Suprapubic skin (tissue), 4 donors: ENCODE measurements at regions not wholly inside any gene's neighbourhood (a gene's known extent, or its start where the extent isn't known, plus 50 kb on each side); places are given as distances from the start of the nearest gene placed in this dataset.

Experiments used
- DNase-seq, 2 donors: peaks; one replicate each; pipeline ENCODE4 v3.0.0-alpha.2; 2019; ENCODE audit warnings: low spot score in 2 of 2
- H3K27ac ChIP-seq: fragments of 200-600 bp; sonication (generic); one replicate; pipeline ENCODE4 v1.5.1; 2019
- H3K27me3 ChIP-seq: fragments of 200-600 bp; sonication (generic); one replicate; pipeline ENCODE4 v1.5.1; 2019
- H3K36me3 ChIP-seq: fragments of 200-600 bp; sonication (generic); one replicate; pipeline ENCODE4 v1.5.1; 2019
- H3K4me1 ChIP-seq: fragments of 200-600 bp; sonication (generic); one replicate; pipeline ENCODE4 v1.5.1; 2019
- H3K4me3 ChIP-seq: fragments of 200-600 bp; sonication (generic); one replicate; pipeline ENCODE4 v1.5.1; 2019; ENCODE audit warnings: mild to moderate bottlenecking
- H3K9me3 ChIP-seq: fragments of 200-600 bp; sonication (generic); one replicate; pipeline ENCODE4 v1.5.1; 2019
- CTCF ChIP-seq, 2 donors: fragments of 200-600 bp in 1 of 2; fragments of 450-650 bp in 1 of 2; sonication (generic) in 1 of 2; IDR thresholded peaks; one replicate each; pipeline ENCODE4 v1.5.1; 2016 to 2019; ENCODE audit warnings: antibody characterized with exemption in 2 of 2, mild to moderate bottlenecking in 1 of 2, moderate library complexity in 1 of 2
- EP300 ChIP-seq: sonication (generic); formaldehyde crosslinking; IDR thresholded peaks from one replicate; pipeline ENCODE4 v1.6.1; 2017; ENCODE audit warnings: antibody characterized with exemption
- POLR2A ChIP-seq, 2 donors: fragments of 450-650 bp; IDR thresholded peaks; one replicate each; pipeline ENCODE4 v1.6.1; 2017; ENCODE audit warnings: antibody characterized with exemption in 2 of 2, mild to moderate bottlenecking in 2 of 2, moderate library complexity in 2 of 2
- POLR2AphosphoS5 ChIP-seq, 3 donors: sonication (generic); formaldehyde crosslinking; IDR thresholded peaks; one replicate each; pipeline ENCODE4 v1.6.1; 2017; ENCODE audit warnings: antibody characterized with exemption in 3 of 3
- WGBS: methylation state at CpG from one replicate; pipeline ENCODE4 v1.1.5; 2018; 5-methylcytosine and 5-hydroxymethylcytosine counted together

- Histone ChIP-seq H3K27me3 (peaks cover 3% of the 10 kb centered on the region), H3K36me3 (no peaks in the 10 kb centered on the region), H3K4me1 (peaks cover 15% of the 10 kb centered on the region), H3K27ac (no peak overlapping the region), H3K4me3 (no peak overlapping the region), H3K9me3 (no peaks in the 10 kb centered on the region)
- no peak for DNase-seq
- WGBS, result 44% methylated on average over 4 of the region's 4 CpGs
- no peak for TF ChIP-seq EP300
- no peak for TF ChIP-seq POLR2A (IDR thresholded peaks at IDR 0.05)
- no peak for TF ChIP-seq POLR2AphosphoS5 (IDR thresholded peaks at IDR 0.05)
Observed at GRCh38 chr1:168894397-168894903, 165.4 kb upstream of the DPT start.

GRCh38 chr1:168897249-168897648 lies 168.2 kb upstream of the DPT start:
- 74% methylated on average over 2 of the region's 2 CpGs for WGBS
- no peaks in the 10 kb centered on the region for H3K9me3 ChIP-seq
- H3K4me3 ChIP-seq, result no peak overlapping the region
- H3K27me3 ChIP-seq, result peaks cover 3% of the 10 kb centered on the region
- H3K4me1 ChIP-seq, result peaks cover 15% of the 10 kb centered on the region
- TF ChIP-seq EP300, result no peak
- no peak for TF ChIP-seq CTCF (IDR thresholded peaks at IDR 0.05)
- no peak for TF ChIP-seq POLR2A (IDR thresholded peaks at IDR 0.05)
- no peak for TF ChIP-seq POLR2AphosphoS5 (IDR thresholded peaks at IDR 0.05)
- no peak overlapping the region for H3K27ac ChIP-seq
- no peaks in the 10 kb centered on the region for H3K36me3 ChIP-seq
- no peak for DNase-seq

GRCh38 chr1:168903237-168903830 lies 174.3 kb upstream of the DPT start:
- DNase-seq, result no peak
- 85% methylated on average over 2 of the region's 2 CpGs for WGBS
- H3K9me3 ChIP-seq, result no peaks in the 10 kb centered on the region
- no peak for TF ChIP-seq POLR2AphosphoS5 (IDR thresholded peaks at IDR 0.05)
- TF ChIP-seq EP300, result no peak
- TF ChIP-seq POLR2A (IDR thresholded peaks at IDR 0.05), result no peak
- TF ChIP-seq CTCF (IDR thresholded peaks at IDR 0.05), result no peak
- no peak overlapping the region for H3K4me3 ChIP-seq
- H3K27ac ChIP-seq, result no peak overlapping the region
- H3K4me1 ChIP-seq, result peaks cover 5% of the 10 kb centered on the region
- H3K27me3 ChIP-seq, result no peaks in the 10 kb centered on the region
- no peaks in the 10 kb centered on the region for H3K36me3 ChIP-seq

- no peak overlapping the region for H3K27ac ChIP-seq
- no peaks in the 10 kb centered on the region for H3K36me3 ChIP-seq
- no peak overlapping the region for H3K4me3 ChIP-seq
- no peaks in the 10 kb centered on the region for H3K27me3 ChIP-seq
- H3K9me3 ChIP-seq, result no peaks in the 10 kb centered on the region
- peaks cover 5% of the 10 kb centered on the region for H3K4me1 ChIP-seq
- TF ChIP-seq EP300 (no peak), POLR2A (IDR thresholded peaks at IDR 0.05) (no peak), POLR2AphosphoS5 (IDR thresholded peaks at IDR 0.05) (no peak), CTCF (IDR thresholded peaks at IDR 0.05) (no peak)
- DNase-seq, result no peak
- WGBS, result 90% methylated on average over 2 of the region's 2 CpGs
Observed at GRCh38 chr1:168905633-168906032, 176.6 kb upstream of the DPT start.

- no peak for DNase-seq
- Histone ChIP-seq H3K36me3 (no peaks in the 10 kb centered on the region), H3K27me3 (no peaks in the 10 kb centered on the region), H3K9me3 (no peaks in the 10 kb centered on the region), H3K4me3 (no peak overlapping the region), H3K27ac (peak overlapping the region; percentile 41), H3K4me1 (peaks cover 5% of the 10 kb centered on the region)
- WGBS, result 40% methylated on average over 2 of the region's 2 CpGs
- TF ChIP-seq POLR2AphosphoS5 (IDR thresholded peaks at IDR 0.05) (no peak), POLR2A (IDR thresholded peaks at IDR 0.05) (no peak), CTCF (IDR thresholded peaks at IDR 0.05) (no peak), EP300 (no peak)
Observed at GRCh38 chr1:168906367-168906766, 177.4 kb upstream of the DPT start.

GRCh38 chr1:168907053-168907452 lies 178.0 kb upstream of the DPT start:
- TF ChIP-seq POLR2A (IDR thresholded peaks at IDR 0.05), result no peak
- TF ChIP-seq EP300, result no peak
- TF ChIP-seq POLR2AphosphoS5 (IDR thresholded peaks at IDR 0.05), result no peak
- TF ChIP-seq CTCF (IDR thresholded peaks at IDR 0.05), result no peak
- 66% methylated on average over 5 of the region's 5 CpGs for WGBS
- Histone ChIP-seq H3K27me3 (no peaks in the 10 kb centered on the region), H3K27ac (peak overlapping the region; percentile 62), H3K9me3 (no peaks in the 10 kb centered on the region), H3K4me3 (no peak overlapping the region), H3K36me3 (no peaks in the 10 kb centered on the region), H3K4me1 (peaks cover 5% of the 10 kb centered on the region)
- no peak for DNase-seq
